ENCODE measurements at regions not wholly inside any gene's neighbourhood (a gene's known extent, or its start where the extent isn't known, plus 50 kb on each side); places are given as distances from the start of the nearest gene placed in this dataset.

- DNase-seq (ENCODE audit: low read depth) = no peak
These were observed 135.6 kb downstream of the RFLNA start for GRCh38 chr12:124430491-124430890.

GRCh38 chr12:124429535-124429934 is 134.6 kb downstream of the RFLNA start:
- no peak for DNase-seq (ENCODE audit: low read depth)

GRCh38 chr12:124428792-124429281 is 133.9 kb downstream of the RFLNA start:
- no peak for DNase-seq (ENCODE audit: low read depth)

DNA sequence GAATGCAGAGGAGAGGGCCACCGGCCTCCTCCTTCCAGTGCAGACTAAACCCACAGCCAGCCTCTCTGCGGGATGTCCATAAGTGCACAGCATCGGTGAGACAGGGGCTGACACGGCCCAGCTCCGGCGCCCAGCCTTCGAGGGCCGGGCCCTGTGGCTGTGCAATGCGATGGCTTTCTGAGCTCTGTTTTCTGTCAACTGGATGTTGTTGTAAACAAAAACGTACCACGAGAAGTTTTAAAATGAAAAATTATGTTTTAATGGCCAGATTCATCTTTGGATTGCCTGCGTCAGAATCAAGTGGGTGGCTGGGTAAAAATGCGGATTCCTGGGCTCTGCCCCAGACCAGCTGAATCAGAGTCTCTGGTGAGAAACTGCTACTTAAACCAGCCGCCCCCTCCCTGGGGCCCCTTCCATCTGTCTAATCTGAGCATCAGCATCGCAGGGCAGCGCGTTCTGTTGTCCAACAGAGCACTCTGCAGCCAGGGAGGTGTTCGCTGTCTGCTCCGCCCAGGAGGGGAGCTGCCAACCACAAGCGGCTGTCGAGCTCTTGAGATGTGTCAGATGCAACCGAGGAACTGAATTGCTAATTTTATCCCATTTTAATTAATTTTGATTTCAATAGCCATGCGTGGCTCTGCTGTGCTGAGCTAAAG is 133.4 kb downstream of the RFLNA start:
- no peak for DNase-seq (ENCODE audit: low read depth)

DNA sequence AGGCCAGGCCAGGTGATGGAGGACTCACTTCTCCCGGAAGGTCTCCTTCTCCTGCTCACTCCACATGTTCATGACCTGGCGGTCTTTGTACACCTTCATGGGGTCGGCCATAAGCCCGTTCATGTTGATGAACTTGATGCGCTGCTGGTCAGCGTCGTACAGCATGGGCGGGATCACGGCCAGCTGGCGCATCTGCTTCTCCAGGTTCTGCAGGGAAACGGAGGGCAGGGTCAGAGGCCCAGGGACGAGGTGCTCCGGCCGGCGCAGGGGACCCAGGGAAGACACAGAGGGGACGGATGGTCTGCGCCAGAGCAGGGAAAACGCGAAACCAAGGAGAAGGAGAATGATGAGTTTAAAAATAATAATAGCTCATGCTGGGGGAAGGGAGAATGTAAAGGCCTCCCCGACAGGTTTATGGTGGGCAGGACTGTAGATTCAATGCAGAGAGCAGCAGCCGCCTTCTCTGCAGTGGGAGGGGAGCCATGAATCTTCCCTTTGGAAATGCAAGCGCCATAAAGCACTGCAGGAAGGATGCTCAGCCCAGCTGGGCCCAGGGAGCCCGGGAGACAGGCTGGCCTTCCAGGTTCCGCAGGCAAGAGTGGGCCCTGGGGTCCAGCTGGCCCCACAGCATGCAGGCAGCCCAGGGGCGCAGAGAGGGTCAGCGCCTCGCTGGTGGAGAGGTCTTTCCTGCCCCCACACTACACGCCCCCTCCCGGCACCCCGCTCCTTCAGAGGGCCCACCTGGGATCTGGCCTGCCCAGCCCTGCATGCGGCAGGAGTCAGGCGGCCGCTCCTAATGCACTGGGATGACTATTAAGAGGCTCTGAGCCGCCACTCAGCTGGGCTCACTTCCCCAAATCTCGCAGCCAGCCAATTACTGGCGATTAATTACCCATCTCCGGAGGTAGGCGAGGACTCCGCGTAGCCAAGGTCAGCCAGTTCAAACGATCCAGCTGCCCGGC is 132.0 kb downstream of the RFLNA start:
- no peak for DNase-seq (ENCODE audit: low read depth)

- DNase-seq (ENCODE audit: low read depth) = no peak
These were observed 130.8 kb downstream of the RFLNA start for GRCh38 chr12:124425667-124426066.

DNA sequence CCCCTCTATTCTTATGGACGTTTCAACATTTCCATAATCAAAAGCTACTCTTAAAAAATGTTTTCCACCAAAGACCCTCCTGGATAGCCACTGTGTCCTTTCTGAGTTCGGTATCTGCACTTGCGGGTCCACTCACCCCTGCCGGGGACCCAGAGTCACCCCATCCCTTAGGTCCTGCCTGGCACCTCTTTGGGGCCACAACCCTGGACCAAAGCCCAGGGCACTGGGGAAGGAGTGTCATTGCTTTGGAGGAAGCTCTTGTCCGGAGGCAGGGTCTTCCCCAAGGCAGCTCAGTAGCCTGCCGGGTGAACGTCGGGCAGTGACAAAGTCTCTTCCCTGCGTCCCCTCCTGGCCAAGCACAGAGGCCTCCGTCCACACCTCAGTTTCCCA is 129.6 kb downstream of the RFLNA start:
- DNase-seq (ENCODE audit: low read depth) = no peak

- DNase-seq (ENCODE audit: low read depth) = no peak
These were observed 129.0 kb downstream of the RFLNA start for GRCh38 chr12:124423761-124424515.

GRCh38 chr12:124422570-124423523 is 128.0 kb downstream of the RFLNA start:
- DNase-seq (ENCODE audit: low read depth) = no peak

DNA sequence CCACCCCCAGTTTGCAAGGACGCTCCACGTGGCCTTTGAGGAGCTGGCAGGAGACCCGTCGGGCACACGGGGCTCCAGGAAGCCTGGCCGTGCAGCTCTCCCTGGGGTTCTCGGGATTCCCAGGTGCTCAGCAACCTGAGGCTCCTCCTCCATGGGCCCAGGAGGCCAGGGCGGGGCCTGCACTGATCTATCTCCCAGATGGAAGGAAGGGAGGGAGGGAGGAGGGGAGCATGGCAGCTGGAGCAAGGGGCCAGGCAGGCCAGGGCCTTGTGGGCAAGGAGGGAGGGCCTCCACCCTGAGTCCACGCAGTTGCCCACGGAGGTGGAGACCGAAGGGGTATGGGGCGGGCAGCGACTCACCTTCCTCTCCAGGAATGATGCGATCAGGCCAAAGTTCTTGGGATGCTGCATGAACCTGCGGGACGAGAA is 127.3 kb downstream of the RFLNA start:
- no peak for DNase-seq (ENCODE audit: low read depth)

DNA sequence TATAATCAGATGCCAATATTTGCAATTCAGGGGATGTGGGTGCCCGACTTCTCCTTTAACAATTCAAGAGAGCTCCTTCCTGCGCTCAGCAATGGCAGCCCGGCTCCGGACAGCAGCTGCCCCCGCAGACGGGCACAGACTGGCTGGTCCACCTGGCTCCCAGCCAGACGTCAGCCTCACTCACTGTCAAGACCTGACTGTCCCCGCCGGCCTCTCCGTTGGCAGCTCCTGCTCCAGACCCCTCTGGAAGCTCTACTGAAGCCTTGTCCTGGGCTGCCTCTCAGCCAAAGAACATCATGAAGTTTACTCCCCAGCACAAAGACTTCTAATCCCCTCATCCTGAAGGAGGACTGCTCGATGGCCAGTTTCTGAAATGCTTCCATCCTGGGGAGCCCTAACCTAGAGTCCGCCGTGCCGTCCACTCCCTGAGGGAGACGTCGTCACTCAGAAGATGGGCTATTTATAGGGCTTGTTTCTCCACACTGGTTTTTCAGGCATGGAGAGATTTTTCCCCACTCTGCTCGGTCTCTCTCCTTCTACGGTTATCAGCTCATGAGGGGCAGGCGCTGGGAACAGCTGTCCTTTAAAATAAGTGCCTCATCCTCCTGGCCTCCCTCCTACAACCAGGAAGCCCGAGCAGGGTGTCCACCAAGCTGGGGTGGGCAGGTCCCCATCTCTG is 126.2 kb downstream of the RFLNA start:
- no peak for DNase-seq (ENCODE audit: low read depth)

DNA sequence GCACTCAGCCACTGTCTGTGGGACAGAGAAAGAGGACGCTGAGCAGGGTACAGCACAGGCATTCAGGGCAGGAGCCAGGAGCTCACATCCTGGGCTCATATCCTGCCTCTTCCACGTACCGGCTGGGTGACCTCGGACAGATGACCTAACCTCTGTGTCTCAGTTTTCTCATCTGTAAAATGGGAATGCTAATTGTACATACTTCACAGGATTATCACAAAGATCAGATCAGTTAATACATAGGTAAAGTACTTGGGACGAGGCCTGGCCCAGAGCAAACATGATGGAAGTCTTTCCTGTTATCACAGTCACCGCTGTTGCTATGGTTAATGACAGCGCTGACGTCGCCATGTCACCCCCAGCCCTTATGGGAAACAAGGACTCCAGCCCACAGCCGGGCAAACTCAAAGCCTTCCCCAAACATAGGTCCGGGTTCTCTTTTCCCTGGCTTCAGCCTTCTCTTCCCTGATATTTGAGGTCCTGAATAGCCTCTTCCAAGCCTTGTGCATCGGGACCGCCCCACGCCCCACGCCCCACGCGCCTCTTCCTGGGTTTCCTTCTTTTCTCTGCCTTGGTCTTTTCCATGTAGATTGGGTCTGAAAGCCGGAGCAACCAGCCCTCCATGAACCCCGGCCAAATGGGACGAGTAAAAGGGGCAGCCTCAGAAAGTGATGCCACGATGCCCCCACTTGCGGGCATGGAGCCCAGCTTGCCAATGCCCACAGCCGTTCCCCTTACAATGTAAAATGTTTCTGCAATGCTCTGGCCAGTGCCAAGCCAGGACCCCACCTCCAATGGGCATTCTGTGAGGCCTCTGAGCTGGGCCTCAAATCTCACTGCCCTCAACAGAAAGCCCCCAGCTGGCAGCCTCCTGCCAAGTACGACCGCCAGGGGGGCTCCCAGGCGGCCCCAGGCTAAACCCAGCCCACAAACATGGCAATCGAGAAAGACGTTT is 125.4 kb downstream of the RFLNA start:
- no peak for DNase-seq (ENCODE audit: low read depth)

DNA sequence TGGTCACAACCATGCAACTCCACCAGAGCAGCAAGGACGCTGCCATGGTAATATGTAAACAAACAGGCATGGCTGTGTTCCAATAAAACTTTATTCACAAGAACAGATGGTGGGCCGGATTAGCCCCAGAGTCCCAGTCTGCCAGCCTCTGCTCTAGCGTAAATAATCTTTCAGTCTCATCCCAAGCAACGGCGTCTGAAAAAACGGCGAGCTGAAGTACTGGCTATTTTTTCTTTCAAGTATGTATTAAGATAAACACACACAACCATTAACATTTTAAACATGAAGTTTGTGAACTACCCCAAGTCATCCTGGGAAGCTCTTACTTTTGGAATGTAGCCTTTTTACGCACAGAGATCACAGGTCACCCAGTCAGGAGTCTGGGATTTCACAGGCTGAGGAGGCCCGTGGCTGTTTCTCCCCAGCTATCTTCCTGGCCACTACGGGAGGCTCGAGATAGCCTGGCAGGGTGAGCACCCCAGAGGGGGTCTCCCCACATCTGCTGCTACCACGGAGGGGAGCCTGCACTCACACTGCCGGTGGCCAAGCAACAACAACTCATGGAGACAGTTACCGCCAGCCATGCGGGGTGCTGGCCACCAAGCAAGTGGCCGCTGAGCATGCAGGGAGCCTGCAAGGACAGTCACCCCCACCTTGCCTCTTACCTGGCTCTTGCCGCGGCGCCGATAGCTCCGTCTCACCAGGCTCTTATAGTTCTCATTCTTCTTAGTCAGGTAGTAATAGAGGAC is 124.6 kb downstream of the RFLNA start:
- no peak for DNase-seq (ENCODE audit: low read depth)

DNA sequence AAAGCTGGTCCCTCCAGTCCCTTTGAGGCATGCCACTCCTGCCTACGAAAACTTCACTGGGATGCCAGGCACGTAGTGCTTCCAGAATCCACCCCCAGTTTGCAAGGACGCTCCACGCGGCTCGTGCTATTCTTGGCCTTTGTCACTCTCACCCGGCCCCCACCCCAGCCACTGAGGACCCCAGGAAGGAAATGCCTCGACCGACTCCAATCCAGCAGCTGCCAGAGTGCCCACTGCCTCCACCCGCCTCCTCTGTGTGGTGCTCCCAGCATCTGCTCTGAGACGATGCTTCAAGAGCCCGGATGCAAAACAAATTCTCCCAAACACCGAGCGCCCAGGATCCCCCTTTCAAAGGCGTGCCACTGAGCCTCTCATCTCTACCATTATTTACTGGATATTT is 123.9 kb downstream of the RFLNA start:
- no peak for DNase-seq (ENCODE audit: low read depth)

DNA sequence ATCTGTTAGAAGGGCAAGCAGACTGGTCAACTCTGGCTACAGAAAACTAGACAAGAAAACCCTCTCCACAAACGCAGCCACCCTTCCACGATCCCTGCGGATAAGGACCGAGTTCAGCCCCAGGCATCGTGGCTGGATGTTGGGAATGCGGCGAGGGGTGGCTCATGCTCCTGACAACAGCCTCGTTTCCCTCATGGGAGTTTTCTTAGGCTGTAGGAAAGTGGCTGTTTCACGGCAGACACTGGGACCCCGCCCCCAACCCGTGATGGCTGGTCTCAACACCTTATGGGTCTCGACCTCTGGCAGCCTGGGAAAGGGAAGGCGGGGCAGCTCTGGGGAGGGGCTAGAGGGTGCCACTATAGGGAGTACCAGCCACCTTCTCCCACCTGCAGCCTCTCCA is 123.3 kb downstream of the RFLNA start:
- DNase-seq (ENCODE audit: low read depth) = no peak

GRCh38 chr12:124416516-124417395 is 121.9 kb downstream of the RFLNA start:
- no peak for DNase-seq (ENCODE audit: low read depth)

DNA sequence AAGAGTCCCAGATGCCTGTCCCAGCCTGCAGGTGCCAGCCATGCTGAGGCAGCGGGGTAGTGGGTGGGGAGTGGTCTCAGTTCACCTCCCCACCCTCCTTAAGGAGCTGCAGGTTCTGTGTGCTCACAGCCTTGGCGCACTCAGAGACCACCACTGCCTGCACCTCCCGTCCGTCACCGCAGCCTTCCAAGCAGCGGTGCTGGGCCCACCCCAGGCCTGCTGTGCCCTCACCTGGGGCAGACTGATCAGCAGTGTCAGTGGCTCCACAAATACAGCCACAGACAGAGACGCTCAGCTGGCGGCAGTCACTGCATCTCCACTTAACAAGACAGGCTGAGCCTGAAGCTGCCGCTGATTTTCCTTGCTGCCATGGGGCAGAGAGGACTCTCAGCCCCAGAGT is 120.2 kb downstream of the RFLNA start:
- DNase-seq (ENCODE audit: low read depth) = no peak

GRCh38 chr12:124413915-124414314 is 119.0 kb downstream of the RFLNA start:
- DNase-seq (ENCODE audit: low read depth) = no peak

All from activated T-cell treated with anti-CD3 and anti-CD28 coated beads for 48 hours (primary cell).